HepG2 (cell line): ENCODE measurements at regions not wholly inside any gene's neighbourhood (a gene's known extent, or its start where the extent isn't known, plus 50 kb on each side); places are given as distances from the start of the nearest gene placed in this dataset.

Experiments used
- ATAC-seq: fragments of 200-7000 bp; cut with Tn5 transposase; 3 replicates; pipeline ENCODE4 v1.9.1; 2020; ENCODE audit warnings: mild to moderate bottlenecking, moderate library complexity
- BruUV-seq: library from RNA; stranded (reverse); fragments of 400-500 nt; replicated peaks from 2 replicates; lab custom pipeline; 2021; lab: Mats Ljungman, UMichigan
- CTCF ChIA-PET: fragments of 300-600 bp; formaldehyde crosslinking; extraction: SDS; loops from one replicate; lab custom pipeline; 2021; ENCODE audit warnings: low total read pairs, inconsistent platforms, low intra/inter-chr PET ratio; lab: Yijun Ruan, JAX
- POLR2A ChIA-PET: fragments of 350-600 bp; sonication (Branson Sonifier 250); formaldehyde crosslinking; loops from one replicate; lab custom pipeline; 2020; ENCODE audit warnings: antibody characterized with exemption, inconsistent platforms; lab: Yijun Ruan, JAX
- DNase-seq: peaks from one replicate; pipeline ENCODE4 v3.0.0-alpha.2; 2015; ENCODE audit warnings: low spot score
- FAIRE-seq: peaks from 3 replicates; lab custom pipeline; 2011; peaks lifted over from hg19 to GRCh38; lab: Jason Lieb, UNC
- H2AFZ ChIP-seq: one replicate; pipeline ENCODE4 v1.6.1; 2011; ENCODE audit warnings: low read length, inconsistent platforms
- H3K27ac ChIP-seq: fragments of 300-600 bp; 3 replicates; pipeline ENCODE4 v1.8.0; 2011; ENCODE audit warnings: mixed run types, mild to moderate bottlenecking, mixed read lengths, low read length, inconsistent platforms; ENCODE audit not compliant: insufficient read depth; ENCODE audit errors: extremely low read length
- H3K27me3 ChIP-seq, 2 experiments: fragments of 200-600 bp in 1 of 2; 2 replicates in 1 of 2; 3 replicates in 1 of 2; pipeline versions ENCODE4 v1.6.0 to v1.8.0; 2011; ENCODE audit warnings: low read length in 2 of 2, mild to moderate bottlenecking in 2 of 2, moderate library complexity in 2 of 2, inconsistent platforms in 1 of 2; ENCODE audit not compliant: insufficient read depth in 2 of 2, control insufficient read depth in 1 of 2
- H3K36me3 ChIP-seq, 2 experiments: fragments of 200-600 bp in 1 of 2; replicated peaks in 1 of 2; 2 replicates in 1 of 2; 3 replicates in 1 of 2; pipeline versions ENCODE4 v1.5.1 to v1.8.0; 2011; ENCODE audit warnings: low read length in 2 of 2, inconsistent platforms in 1 of 2; ENCODE audit not compliant: insufficient read depth in 2 of 2, control insufficient read depth in 1 of 2
- H3K4me1 ChIP-seq: 2 replicates; pipeline ENCODE4 v1.5.1; 2012; ENCODE audit warnings: low read length, inconsistent platforms; ENCODE audit not compliant: insufficient read depth
- H3K4me2 ChIP-seq: 2 replicates; pipeline ENCODE4 v1.6.0; 2011; ENCODE audit warnings: low read depth, low read length, inconsistent platforms
- H3K4me3 ChIP-seq, 3 experiments: fragments of 200-600 bp in 1 of 3; sonication (generic), shearing (Covaris generic) in 1 of 3; replicated peaks in 1 of 3; 2 replicates each; pipeline ENCODE4 v1.5.1; 2011 to 2016; ENCODE audit warnings: low read length in 3 of 3, inconsistent platforms in 2 of 3, low read depth in 2 of 3, mild to moderate bottlenecking in 2 of 3, control low read depth in 1 of 3, mixed read lengths in 1 of 3; ENCODE audit not compliant: insufficient read depth in 1 of 3
- H3K79me2 ChIP-seq: one replicate; pipeline ENCODE4 v1.6.1; 2011; ENCODE audit warnings: low read length, inconsistent platforms; ENCODE audit not compliant: insufficient read depth
- H3K9ac ChIP-seq: 2 replicates; pipeline ENCODE4 v1.6.0; 2011; ENCODE audit warnings: mild to moderate bottlenecking, low read depth, low read length, inconsistent platforms; ENCODE audit not compliant: insufficient read depth
- H3K9me3 ChIP-seq: 2 replicates; pipeline ENCODE4 v1.5.1; 2012; ENCODE audit warnings: mild to moderate bottlenecking, low read length
- H4K20me1 ChIP-seq: 2 replicates; pipeline ENCODE4 v1.6.0; 2011; ENCODE audit warnings: inconsistent platforms, mild to moderate bottlenecking, low read length, moderate library complexity; ENCODE audit not compliant: insufficient read depth
- DR1 ChIP-seq: sonication (generic); formaldehyde crosslinking; IDR thresholded peaks from 2 replicates; pipeline ENCODE4 v1.8.0; 2021; ENCODE audit warnings: mild to moderate bottlenecking, missing genetic modification reagents, inconsistent platforms
- ETV5 ChIP-seq: IDR thresholded peaks from 2 replicates; pipeline ENCODE4 v1.6.1; 2018; ENCODE audit warnings: missing biosample characterization, missing genetic modification reagents, inconsistent platforms, borderline replicate concordance
- GTF3A ChIP-seq: sonication (generic); formaldehyde crosslinking; conservative IDR thresholded peaks from 2 replicates; pipeline ENCODE4 v1.4.0; 2020; ENCODE audit warnings: mild to moderate bottlenecking, missing genetic modification reagents
- MAFF ChIP-seq: IDR thresholded peaks from 2 replicates; pipeline ENCODE4 v1.6.1; 2011; ENCODE audit warnings: low read depth, low read length, improper control_type of control experiment
- SATB2 ChIP-seq: sonication (generic); formaldehyde crosslinking; IDR thresholded peaks from 2 replicates; pipeline ENCODE4 v1.5.0; 2020; ENCODE audit warnings: missing genetic modification reagents
- YEATS4 ChIP-seq: sonication (generic); formaldehyde crosslinking; IDR thresholded peaks from 2 replicates; pipeline ENCODE4 v1.4.0; 2020; ENCODE audit warnings: missing genetic modification reagents, borderline replicate concordance
- ZNF143 ChIP-seq: sonication (generic); formaldehyde crosslinking; IDR thresholded peaks from 2 replicates; pipeline ENCODE4 v1.4.0; 2020; ENCODE audit warnings: missing genetic modification reagents
- ZNF263 ChIP-seq: sonication (generic); formaldehyde crosslinking; IDR thresholded peaks from 2 replicates; pipeline ENCODE4 v1.4.0; 2020; ENCODE audit warnings: missing genetic modification reagents
- ZNF615 ChIP-seq: sonication (generic); formaldehyde crosslinking; IDR thresholded peaks from 2 replicates; pipeline ENCODE4 v1.5.0; 2020; ENCODE audit warnings: mild to moderate bottlenecking, missing genetic modification reagents, borderline replicate concordance
- ZNF616 ChIP-seq: sonication (generic); formaldehyde crosslinking; IDR thresholded peaks from 2 replicates; pipeline ENCODE4 v1.5.0; 2020; ENCODE audit warnings: low read depth, mild to moderate bottlenecking, missing genetic modification reagents
- ZNF792 ChIP-seq: IDR thresholded peaks from 2 replicates; pipeline ENCODE4 v1.6.1; 2016
- WGBS: methylation state at CpG from one replicate; pipeline ENCODE4 v1.1.6; 2017; ENCODE audit warnings: low lambda C conversion rate; 5-methylcytosine and 5-hydroxymethylcytosine counted together
- in situ Hi-C: cut with HindIII; loops from 2 replicates; pipeline ENCODE4 v1.10.0; 2017; ENCODE audit warnings: low pct_unique_long_range_greater_than_20kb; ENCODE audit not compliant: extremely low pct_ligation_motif_present
- intact Hi-C: fragments of 100-400 bp; cut with micrococcal nuclease; formaldehyde crosslinking; loops from one replicate; pipeline ENCODE4 v1.10.0; 2022; ENCODE audit not compliant: unreplicated experiment
- TF ChIP-seq, protein P1 (sequence below): sonication (generic); formaldehyde crosslinking; IDR thresholded peaks from 2 replicates; pipeline ENCODE4 v1.9.0; 2021; ENCODE audit warnings: missing genetic modification reagents, mild to moderate bottlenecking, borderline replicate concordance
- TF ChIP-seq, protein P2 (sequence below): sonication (generic); formaldehyde crosslinking; IDR thresholded peaks from 2 replicates; pipeline ENCODE4 v1.5.0; 2020; ENCODE audit warnings: missing genetic modification reagents
- TF ChIP-seq, protein P3 (sequence below): IDR thresholded peaks from 2 replicates; pipeline ENCODE4 v1.6.1; 2018; ENCODE audit warnings: missing genetic modification reagents, mild to moderate bottlenecking, missing compliant biosample characterization
- TF ChIP-seq, protein P4 (sequence below): sonication (generic); formaldehyde crosslinking; IDR thresholded peaks from 2 replicates; pipeline ENCODE4 v1.5.0; 2020; ENCODE audit warnings: mild to moderate bottlenecking, low read depth, missing genetic modification reagents, borderline replicate concordance

DNA sequence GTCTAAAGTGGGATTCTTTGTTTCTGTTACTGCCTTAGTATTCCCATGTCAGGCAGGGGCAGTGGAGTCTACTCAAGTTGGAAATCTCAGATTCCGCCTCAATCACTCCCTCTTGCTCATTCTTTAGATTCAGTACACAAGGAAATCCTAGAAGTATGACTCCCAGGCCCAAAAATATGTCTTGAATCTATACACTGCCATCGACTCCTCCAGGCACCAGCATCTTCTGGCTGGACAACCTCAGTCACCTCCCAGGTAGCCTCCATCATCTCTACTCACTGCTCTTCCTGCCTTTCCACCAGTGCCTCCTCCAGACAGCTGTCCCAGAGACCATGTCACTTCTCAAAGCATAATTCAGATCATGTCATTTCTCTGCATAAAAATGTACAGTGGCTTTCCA lies 329.9 kb downstream of the CDC5L start:
- Histone ChIP-seq H3K27ac (no peak overlapping the region), H3K36me3 (no peaks in the 10 kb centered on the region), H3K27me3 (peaks cover 0 to 14% of the 10 kb centered on the region in 2 experiments; a peak in 1 of 5 replicates), H3K79me2 (no peaks in the 10 kb centered on the region), H4K20me1 (no peaks in the 10 kb centered on the region), H2AFZ (no peak overlapping the region), H3K9ac (no peak overlapping the region), H3K9me3 (no peaks in the 10 kb centered on the region), H3K4me3 (no peak overlapping the region), H3K4me2 (no peak overlapping the region), H3K4me1 (no peaks in the 10 kb centered on the region)
- FAIRE-seq (no peak), DNase-seq (no peak), ATAC-seq (no peak)
- CTCF ChIA-PET, result no interaction called here
- intact Hi-C loops (no loop called here), in situ Hi-C loops (no loop called here)
- POLR2A ChIA-PET, result no interaction called here
- BruUV-seq, result no TSS peak
- 2% methylated on average over 2 of the region's 2 CpGs for WGBS
- TF ChIP-seq DR1 (CRISPR knock-in tag) (no peak), ZNF792 (no peak), MAFF (no peak), ZNF263 (CRISPR knock-in tag) (no peak), ZNF616 (no peak), ZNF143 (CRISPR knock-in tag) (no peak), ZNF615 (CRISPR knock-in tag) (no peak), ETV5 (CRISPR knock-in tag) (no peak), GTF3A (CRISPR knock-in tag) (no peak), YEATS4 (CRISPR knock-in tag) (no peak), SATB2 (CRISPR knock-in tag) (no peak)
- TF ChIP-seq, protein P1, sequence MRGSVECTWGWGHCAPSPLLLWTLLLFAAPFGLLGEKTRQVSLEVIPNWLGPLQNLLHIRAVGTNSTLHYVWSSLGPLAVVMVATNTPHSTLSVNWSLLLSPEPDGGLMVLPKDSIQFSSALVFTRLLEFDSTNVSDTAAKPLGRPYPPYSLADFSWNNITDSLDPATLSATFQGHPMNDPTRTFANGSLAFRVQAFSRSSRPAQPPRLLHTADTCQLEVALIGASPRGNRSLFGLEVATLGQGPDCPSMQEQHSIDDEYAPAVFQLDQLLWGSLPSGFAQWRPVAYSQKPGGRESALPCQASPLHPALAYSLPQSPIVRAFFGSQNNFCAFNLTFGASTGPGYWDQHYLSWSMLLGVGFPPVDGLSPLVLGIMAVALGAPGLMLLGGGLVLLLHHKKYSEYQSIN, result no peak
- TF ChIP-seq, protein P2, sequence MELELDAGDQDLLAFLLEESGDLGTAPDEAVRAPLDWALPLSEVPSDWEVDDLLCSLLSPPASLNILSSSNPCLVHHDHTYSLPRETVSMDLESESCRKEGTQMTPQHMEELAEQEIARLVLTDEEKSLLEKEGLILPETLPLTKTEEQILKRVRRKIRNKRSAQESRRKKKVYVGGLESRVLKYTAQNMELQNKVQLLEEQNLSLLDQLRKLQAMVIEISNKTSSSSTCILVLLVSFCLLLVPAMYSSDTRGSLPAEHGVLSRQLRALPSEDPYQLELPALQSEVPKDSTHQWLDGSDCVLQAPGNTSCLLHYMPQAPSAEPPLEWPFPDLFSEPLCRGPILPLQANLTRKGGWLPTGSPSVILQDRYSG, result no peak
- TF ChIP-seq, protein P3, sequence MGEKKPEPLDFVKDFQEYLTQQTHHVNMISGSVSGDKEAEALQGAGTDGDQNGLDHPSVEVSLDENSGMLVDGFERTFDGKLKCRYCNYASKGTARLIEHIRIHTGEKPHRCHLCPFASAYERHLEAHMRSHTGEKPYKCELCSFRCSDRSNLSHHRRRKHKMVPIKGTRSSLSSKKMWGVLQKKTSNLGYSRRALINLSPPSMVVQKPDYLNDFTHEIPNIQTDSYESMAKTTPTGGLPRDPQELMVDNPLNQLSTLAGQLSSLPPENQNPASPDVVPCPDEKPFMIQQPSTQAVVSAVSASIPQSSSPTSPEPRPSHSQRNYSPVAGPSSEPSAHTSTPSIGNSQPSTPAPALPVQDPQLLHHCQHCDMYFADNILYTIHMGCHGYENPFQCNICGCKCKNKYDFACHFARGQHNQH (CRISPR knock-in tag), result no peak
- TF ChIP-seq, protein P4, sequence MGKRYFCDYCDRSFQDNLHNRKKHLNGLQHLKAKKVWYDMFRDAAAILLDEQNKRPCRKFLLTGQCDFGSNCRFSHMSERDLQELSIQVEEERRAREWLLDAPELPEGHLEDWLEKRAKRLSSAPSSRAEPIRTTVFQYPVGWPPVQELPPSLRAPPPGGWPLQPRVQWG (CRISPR knock-in tag), result no peak
- TF ChIP-seq, all 625 proteins: peak for 0
